ENCODE measurements at regions not wholly inside any gene's neighbourhood (a gene's known extent, or its start where the extent isn't known, plus 50 kb on each side); places are given as distances from the start of the nearest gene placed in this dataset.
A peak's percentile ranks its signal among the peaks of the same experiment; 100 is the strongest.

DNA sequence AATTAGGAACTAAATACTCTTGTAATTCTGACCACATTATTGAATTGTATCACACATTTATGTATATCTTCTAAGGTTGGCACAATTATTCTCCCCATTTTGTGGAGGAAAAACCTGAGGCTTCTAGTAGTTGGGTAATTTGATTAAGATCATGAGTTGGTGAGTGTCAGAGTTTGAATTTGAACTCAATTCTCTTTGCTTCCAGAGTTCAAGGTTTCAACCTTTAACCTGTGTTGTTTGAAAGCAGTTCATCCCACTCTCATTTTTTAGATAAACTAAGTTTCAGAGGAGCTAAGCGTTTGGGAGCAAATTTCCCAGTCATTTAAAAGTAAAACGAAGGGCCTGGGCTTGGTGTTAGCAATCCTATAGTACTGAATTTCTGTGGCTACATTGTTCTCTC, 293.4 kb downstream of the ADGRL2 start:
- Histone ChIP-seq H3K79me2 (ENCODE audit: insufficient read depth, low read length) (no peaks in the 10 kb centered on the region), H3K27ac (ENCODE audit: low read depth, low read length) (no peak overlapping the region), H3K4me2 (ENCODE audit: insufficient read depth, low read length) (no peak overlapping the region), H4K20me1 (ENCODE audit: insufficient read depth, low read length) (no peaks in the 10 kb centered on the region), H3K4me1 (ENCODE audit: insufficient read depth, low read length) (no peaks in the 10 kb centered on the region), H3K9me3 (ENCODE audit: low read depth, low read length) (no peaks in the 10 kb centered on the region), H3K36me3 (ENCODE audit: insufficient read depth, low read length) (no peaks in the 10 kb centered on the region), H3K27me3 (ENCODE audit: insufficient read depth, low read length) (no peaks in the 10 kb centered on the region), H2AFZ (ENCODE audit: low read length) (no peak overlapping the region), H3K4me3 (ENCODE audit: insufficient read depth, low read length) (no peak overlapping the region)
- DNase-seq (ENCODE audit: insufficient read length, low spot score, missing footprints) = no peak
- TF ChIP-seq, protein P1, sequence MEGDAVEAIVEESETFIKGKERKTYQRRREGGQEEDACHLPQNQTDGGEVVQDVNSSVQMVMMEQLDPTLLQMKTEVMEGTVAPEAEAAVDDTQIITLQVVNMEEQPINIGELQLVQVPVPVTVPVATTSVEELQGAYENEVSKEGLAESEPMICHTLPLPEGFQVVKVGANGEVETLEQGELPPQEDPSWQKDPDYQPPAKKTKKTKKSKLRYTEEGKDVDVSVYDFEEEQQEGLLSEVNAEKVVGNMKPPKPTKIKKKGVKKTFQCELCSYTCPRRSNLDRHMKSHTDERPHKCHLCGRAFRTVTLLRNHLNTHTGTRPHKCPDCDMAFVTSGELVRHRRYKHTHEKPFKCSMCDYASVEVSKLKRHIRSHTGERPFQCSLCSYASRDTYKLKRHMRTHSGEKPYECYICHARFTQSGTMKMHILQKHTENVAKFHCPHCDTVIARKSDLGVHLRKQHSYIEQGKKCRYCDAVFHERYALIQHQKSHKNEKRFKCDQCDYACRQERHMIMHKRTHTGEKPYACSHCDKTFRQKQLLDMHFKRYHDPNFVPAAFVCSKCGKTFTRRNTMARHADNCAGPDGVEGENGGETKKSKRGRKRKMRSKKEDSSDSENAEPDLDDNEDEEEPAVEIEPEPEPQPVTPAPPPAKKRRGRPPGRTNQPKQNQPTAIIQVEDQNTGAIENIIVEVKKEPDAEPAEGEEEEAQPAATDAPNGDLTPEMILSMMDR (IDR thresholded peaks at IDR 0.05; ENCODE audit: extremely low read depth, low read depth, low read length) = no peak

DNA sequence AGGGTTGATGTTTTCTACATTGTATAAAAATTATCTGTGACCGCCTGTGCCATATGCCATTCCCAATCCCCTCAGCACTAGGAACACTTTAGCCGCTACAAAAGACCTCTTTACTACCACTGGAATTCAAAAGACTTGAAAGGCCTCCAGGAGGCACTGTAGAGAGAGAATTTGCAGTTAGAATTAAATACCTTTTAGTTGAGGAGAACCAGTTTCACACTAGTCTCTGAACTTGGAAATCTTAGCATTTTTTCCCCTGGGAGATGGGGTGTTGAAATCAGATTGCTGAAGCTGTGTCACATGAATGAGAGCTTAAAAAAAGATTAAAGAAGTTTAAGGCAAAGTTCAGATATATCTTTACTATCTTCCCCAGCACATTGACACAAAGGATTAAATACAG, 291.0 kb downstream of the ADGRL2 start:
- no peaks in the 10 kb centered on the region for H3K36me3 ChIP-seq (ENCODE audit: insufficient read depth, low read length)
- TF ChIP-seq, protein P1 (IDR thresholded peaks at IDR 0.05; ENCODE audit: extremely low read depth, low read depth, low read length) = peak; percentile 19
- DNase-seq (ENCODE audit: insufficient read length, low spot score, missing footprints) = no peak
- no peaks in the 10 kb centered on the region for H4K20me1 ChIP-seq (ENCODE audit: insufficient read depth, low read length)
- no peaks in the 10 kb centered on the region for H3K79me2 ChIP-seq (ENCODE audit: insufficient read depth, low read length)
- H3K4me3 ChIP-seq (ENCODE audit: insufficient read depth, low read length) = no peak overlapping the region
- no peak overlapping the region for H2AFZ ChIP-seq (ENCODE audit: low read length)
- H3K4me2 ChIP-seq (ENCODE audit: insufficient read depth, low read length) = no peak overlapping the region
- no peak overlapping the region for H3K27ac ChIP-seq (ENCODE audit: low read depth, low read length)
- H3K4me1 ChIP-seq (ENCODE audit: insufficient read depth, low read length) = no peaks in the 10 kb centered on the region
- H3K9me3 ChIP-seq (ENCODE audit: low read depth, low read length) = no peaks in the 10 kb centered on the region
- H3K27me3 ChIP-seq (ENCODE audit: insufficient read depth, low read length) = no peaks in the 10 kb centered on the region

DNA sequence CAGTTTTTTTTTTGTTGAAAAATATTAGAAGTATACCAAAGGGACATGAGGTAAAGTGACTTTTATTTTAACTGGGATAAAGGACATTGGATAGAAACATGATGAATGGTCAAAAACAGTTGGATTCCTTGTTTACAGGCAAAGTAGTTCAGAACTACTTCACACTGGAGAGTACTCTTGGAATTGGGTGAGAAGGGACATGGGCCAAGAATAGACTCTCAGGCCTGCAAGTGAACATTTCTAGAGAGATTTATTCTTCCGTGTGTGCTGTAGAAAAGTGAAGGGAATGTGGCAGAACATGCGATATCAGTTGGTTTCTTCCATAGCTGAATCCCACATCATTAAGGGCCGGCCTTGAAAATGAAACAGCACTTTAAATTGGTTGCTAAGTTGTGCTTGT, 290.5 kb downstream of the ADGRL2 start:
- no peaks in the 10 kb centered on the region for H3K9me3 ChIP-seq (ENCODE audit: low read depth, low read length)
- H3K4me2 ChIP-seq (ENCODE audit: insufficient read depth, low read length) = no peak overlapping the region
- TF ChIP-seq, protein P1 (IDR thresholded peaks at IDR 0.05; ENCODE audit: extremely low read depth, low read depth, low read length) = no peak
- no peaks in the 10 kb centered on the region for H3K4me1 ChIP-seq (ENCODE audit: insufficient read depth, low read length)
- no peak overlapping the region for H2AFZ ChIP-seq (ENCODE audit: low read length)
- no peak overlapping the region for H3K4me3 ChIP-seq (ENCODE audit: insufficient read depth, low read length)
- no peak overlapping the region for H3K27ac ChIP-seq (ENCODE audit: low read depth, low read length)
- no peaks in the 10 kb centered on the region for H3K36me3 ChIP-seq (ENCODE audit: insufficient read depth, low read length)
- no peaks in the 10 kb centered on the region for H3K79me2 ChIP-seq (ENCODE audit: insufficient read depth, low read length)
- no peak for DNase-seq (ENCODE audit: insufficient read length, low spot score, missing footprints)
- no peaks in the 10 kb centered on the region for H3K27me3 ChIP-seq (ENCODE audit: insufficient read depth, low read length)
- no peaks in the 10 kb centered on the region for H4K20me1 ChIP-seq (ENCODE audit: insufficient read depth, low read length)

DNA sequence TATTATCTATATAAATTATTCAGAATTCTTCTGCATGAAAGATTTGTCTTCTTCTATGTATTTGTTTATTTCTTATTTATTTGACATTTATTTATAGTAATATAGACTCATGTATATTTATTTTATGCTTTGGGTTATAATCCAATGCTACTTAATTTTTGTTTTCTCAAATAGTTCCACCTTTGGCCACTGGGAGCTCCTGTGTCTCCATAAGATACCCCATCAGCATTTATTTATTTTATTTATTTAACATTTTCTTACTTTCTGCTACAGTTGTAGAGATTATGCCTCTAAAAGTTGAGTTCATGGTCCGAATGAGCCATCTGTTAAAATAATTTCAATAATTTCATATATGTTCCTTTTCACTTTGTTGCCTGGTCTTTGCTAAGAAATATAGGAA, 289.4 kb downstream of the ADGRL2 start:
- H3K79me2 ChIP-seq (ENCODE audit: insufficient read depth, low read length) = no peaks in the 10 kb centered on the region
- no peak overlapping the region for H3K4me2 ChIP-seq (ENCODE audit: insufficient read depth, low read length)
- no peaks in the 10 kb centered on the region for H3K27me3 ChIP-seq (ENCODE audit: insufficient read depth, low read length)
- no peaks in the 10 kb centered on the region for H3K36me3 ChIP-seq (ENCODE audit: insufficient read depth, low read length)
- H3K4me1 ChIP-seq (ENCODE audit: insufficient read depth, low read length) = no peaks in the 10 kb centered on the region
- TF ChIP-seq, protein P1 (IDR thresholded peaks at IDR 0.05; ENCODE audit: extremely low read depth, low read depth, low read length) = peak; percentile 35
- no peak overlapping the region for H3K4me3 ChIP-seq (ENCODE audit: insufficient read depth, low read length)
- DNase-seq (ENCODE audit: insufficient read length, low spot score, missing footprints) = no peak
- H3K27ac ChIP-seq (ENCODE audit: low read depth, low read length) = no peak overlapping the region
- no peak overlapping the region for H2AFZ ChIP-seq (ENCODE audit: low read length)
- H3K9me3 ChIP-seq (ENCODE audit: low read depth, low read length) = no peaks in the 10 kb centered on the region
- H4K20me1 ChIP-seq (ENCODE audit: insufficient read depth, low read length) = no peaks in the 10 kb centered on the region
